GM12878 (cell line): ENCODE measurements at regions not wholly inside any gene's neighbourhood (a gene's known extent, or its start where the extent isn't known, plus 50 kb on each side); places are given as distances from the start of the nearest gene placed in this dataset.

Experiments
- ATAC-seq: fragments of 200-7000 bp; cut with Tn5 transposase; 3 replicates; pipeline ENCODE4 v1.9.1; 2020; ENCODE audit warnings: mild to moderate bottlenecking, moderate library complexity
- BruUV-seq: library from RNA; stranded (reverse); fragments of 400-500 nt; replicated peaks from 2 replicates; lab custom pipeline; 2021; lab: Mats Ljungman, UMichigan
- CTCF ChIA-PET: fragments of 300-600 bp; sonication (Branson Sonifier 250); formaldehyde crosslinking; extraction: SDS; loops from one replicate; lab custom pipeline; 2021; ENCODE audit warnings: inconsistent platforms; lab: Yijun Ruan, JAX
- POLR2A ChIA-PET: fragments of 350-600 bp; formaldehyde crosslinking; extraction: SDS; loops from one replicate; lab custom pipeline; 2021; ENCODE audit warnings: inconsistent platforms; lab: Charles Lee
- RAD21 ChIA-PET: fragments of 300-600 bp; sonication (Branson Sonifier 250); formaldehyde crosslinking; loops from one replicate; lab custom pipeline; 2023; ENCODE audit warnings: antibody characterized with exemption; ENCODE audit not compliant: unreplicated experiment; lab: Charles Lee
- SMC1A ChIA-PET: fragments of 300-600 bp; sonication (Branson Sonifier 250); formaldehyde crosslinking; loops from one replicate; lab custom pipeline; 2023; ENCODE audit not compliant: unreplicated experiment, uncharacterized antibody; lab: Charles Lee
- DNase-seq: peaks from one replicate; pipeline ENCODE4 v3.0.0-alpha.2; 2011; ENCODE audit warnings: low read depth, low spot score
- FAIRE-seq: peaks from 3 replicates; lab custom pipeline; 2011; peaks lifted over from hg19 to GRCh38; lab: Jason Lieb, UNC
- H2AFZ ChIP-seq: 2 replicates; pipeline ENCODE4 v1.6.0; 2011; ENCODE audit warnings: low read depth, low read length, control low read depth; ENCODE audit not compliant: control insufficient read depth
- H3K27ac ChIP-seq: 2 replicates; pipeline ENCODE4 v1.5.1; 2011; ENCODE audit warnings: control low read depth; ENCODE audit not compliant: control insufficient read depth, insufficient read depth
- H3K27me3 ChIP-seq, 2 experiments: replicated peaks in 1 of 2; 2 replicates each; pipeline versions ENCODE4 v1.6.0 to v1.6.1; 2011; ENCODE audit warnings: low read length in 1 of 2; ENCODE audit not compliant: control insufficient read depth in 2 of 2, insufficient read depth in 2 of 2
- H3K36me3 ChIP-seq, 2 experiments: 2 replicates each; pipeline ENCODE4 v1.5.1; 2011; ENCODE audit warnings: low read length in 1 of 2; ENCODE audit not compliant: control insufficient read depth in 2 of 2, insufficient read depth in 2 of 2
- H3K4me1 ChIP-seq: 2 replicates; pipeline ENCODE4 v1.6.1; 2011; ENCODE audit warnings: mild to moderate bottlenecking, low read length, moderate library complexity, mixed read lengths; ENCODE audit not compliant: control insufficient read depth, insufficient read depth
- H3K4me2 ChIP-seq: 2 replicates; pipeline ENCODE4 v1.6.0; 2011; ENCODE audit warnings: control low read depth; ENCODE audit not compliant: control insufficient read depth, insufficient read depth
- H3K4me3 ChIP-seq: fragments of 200-600 bp; sonication (generic); 2 replicates; pipeline ENCODE4 v1.5.1; 2016
- H3K79me2 ChIP-seq: 2 replicates; pipeline ENCODE4 v1.6.0; 2011; ENCODE audit warnings: low read length; ENCODE audit not compliant: control insufficient read depth, insufficient read depth
- H3K9ac ChIP-seq: 2 replicates; pipeline ENCODE4 v1.8.0; 2011; ENCODE audit warnings: low read length, control low read depth, mixed read lengths; ENCODE audit not compliant: control insufficient read depth, insufficient read depth
- H3K9me3 ChIP-seq: replicated peaks from 3 replicates; pipeline ENCODE4 v1.5.1; 2011; ENCODE audit warnings: mild to moderate bottlenecking, low read length; ENCODE audit not compliant: control insufficient read depth, insufficient read depth
- H4K20me1 ChIP-seq: 2 replicates; pipeline ENCODE4 v1.6.0; 2011; ENCODE audit not compliant: control insufficient read depth, insufficient read depth
- EGR1 ChIP-seq, 2 experiments: IDR thresholded peaks; 1 replicate in 1 of 2; 2 replicates in 1 of 2; pipeline ENCODE4 v1.6.1; 2011 to 2012; ENCODE audit warnings: low read depth in 2 of 2, low read length in 2 of 2, borderline replicate concordance in 1 of 2, mild to moderate bottlenecking in 1 of 2, moderate library complexity in 1 of 2
- EP300 ChIP-seq, 2 experiments: fragments of 150-350 bp in 1 of 2; IDR thresholded peaks; 2 replicates each; pipeline ENCODE4 v1.6.1; 2011 to 2012; ENCODE audit warnings: low read depth in 2 of 2, low read length in 2 of 2, borderline replicate concordance in 1 of 2, improper control_type of control experiment in 1 of 2, inconsistent platforms in 1 of 2; ENCODE audit not compliant: control insufficient read depth in 1 of 2
- ESRRA ChIP-seq: IDR thresholded peaks from 2 replicates; pipeline ENCODE4 v1.6.1; 2012; ENCODE audit warnings: mild to moderate bottlenecking, low read length, improper control_type of control experiment
- FOS ChIP-seq: IDR thresholded peaks from 3 replicates; pipeline ENCODE4 v1.6.1; 2011; ENCODE audit warnings: borderline replicate concordance; ENCODE audit not compliant: insufficient read length; ENCODE audit errors: extremely low read depth
- IRF3 ChIP-seq: fragments of 450-650 bp; IDR thresholded peaks from 2 replicates; pipeline ENCODE4 v1.6.1; 2014; ENCODE audit warnings: mild to moderate bottlenecking
- KLF5 ChIP-seq: fragments of 450-650 bp; IDR thresholded peaks from 2 replicates; pipeline ENCODE4 v1.6.1; 2014; ENCODE audit warnings: mild to moderate bottlenecking; ENCODE audit not compliant: partially characterized antibody
- NFYA ChIP-seq: IDR thresholded peaks from 2 replicates; pipeline ENCODE4 v1.6.1; 2011; ENCODE audit warnings: low read depth, mild to moderate bottlenecking, low read length, improper control_type of control experiment, borderline replicate concordance
- NRF1 ChIP-seq: conservative IDR thresholded peaks from 2 replicates; pipeline ENCODE4 v1.6.1; 2011; ENCODE audit warnings: mild to moderate bottlenecking, low read depth, low read length, improper control_type of control experiment
- PML ChIP-seq: IDR thresholded peaks from 2 replicates; pipeline ENCODE4 v1.6.1; 2012; ENCODE audit warnings: low read length, inconsistent platforms
- SMAD5 ChIP-seq: IDR thresholded peaks from 2 replicates; pipeline ENCODE4 v1.6.1; 2016; ENCODE audit warnings: antibody characterized with exemption, low read depth
- SREBF1 ChIP-seq: IDR thresholded peaks from 2 replicates; pipeline ENCODE4 v1.6.1; 2012; ENCODE audit warnings: mild to moderate bottlenecking, low read length
- STAT1 ChIP-seq: fragments of 450-650 bp; conservative IDR thresholded peaks from 2 replicates; pipeline ENCODE4 v1.6.1; 2014; ENCODE audit warnings: antibody characterized with exemption, mild to moderate bottlenecking
- WRNIP1 ChIP-seq: IDR thresholded peaks from 2 replicates; pipeline ENCODE4 v1.6.1; 2011; ENCODE audit warnings: low read depth, low read length, improper control_type of control experiment, borderline replicate concordance
- ZBTB4 ChIP-seq: fragments of 450-650 bp; formaldehyde crosslinking; IDR thresholded peaks from 2 replicates; pipeline ENCODE4 v1.4.0; 2022; ENCODE audit warnings: mild to moderate bottlenecking, moderate library complexity
- ZNF622 ChIP-seq: fragments of 450-650 bp; IDR thresholded peaks from 2 replicates; pipeline ENCODE4 v1.6.1; 2017; ENCODE audit warnings: mild to moderate bottlenecking, inconsistent platforms
- WGBS: methylation state at CpG from one replicate; pipeline ENCODE4 v1.1.6; 2016; ENCODE audit warnings: low lambda C conversion rate; ENCODE audit not compliant: insufficient replicate concordance, insufficient coverage; ENCODE audit errors: missing lambda C conversion rate; 5-methylcytosine and 5-hydroxymethylcytosine counted together
- in situ Hi-C: fragments of 300-500 bp; cut with MboI; formaldehyde crosslinking; loops from 9 replicates; pipeline ENCODE4 v1.14.3; 2018; ENCODE audit warnings: mixed read lengths
- intact Hi-C: fragments of 100-400 bp; cut with micrococcal nuclease; formaldehyde crosslinking; loops from one replicate; pipeline ENCODE4 v1.14.2; 2022; ENCODE audit not compliant: unreplicated experiment
- TF ChIP-seq, protein P1 (sequence below): fragments of 450-650 bp; IDR thresholded peaks from 2 replicates; pipeline ENCODE4 v1.6.1; 2017; ENCODE audit warnings: mild to moderate bottlenecking, moderate library complexity

- Histone ChIP-seq H3K27ac (no peak overlapping the region), H2AFZ (no peak overlapping the region), H3K9ac (no peak overlapping the region), H3K27me3 (0 out of 4 replicates have a peak, but pooled peaks cover 0 to 3% of the 10 kb centered on the region in 2 experiments), H3K36me3 (no peaks in the 10 kb centered on the region), H3K4me2 (no peak overlapping the region), H3K79me2 (no peaks in the 10 kb centered on the region), H4K20me1 (no peaks in the 10 kb centered on the region), H3K4me3 (no peak overlapping the region), H3K9me3 (no peaks in the 10 kb centered on the region), H3K4me1 (no peaks in the 10 kb centered on the region)
- FAIRE-seq, result no peak
- no TSS peak for BruUV-seq
- in situ Hi-C loops (no loop called here), intact Hi-C loops (no loop called here)
- CTCF ChIA-PET, result interaction anchor here (0.6 to 0.7 kb wide), 2 partner anchors 33 to 44 kb away, joined by 3 to 6 read pairs; no protein-coding TSS in a partner anchor
- DNase-seq, result no peak
- RAD21 ChIA-PET, result no interaction called here
- POLR2A ChIA-PET, result no interaction called here
- SMC1A ChIA-PET, result interaction anchor here (0.7 kb wide), 1 partner anchor 743 kb away, joined by 3 read pairs; no protein-coding TSS in a partner anchor
- no peak for ATAC-seq
- WGBS, result 25% methylated on average over 12 of the region's 12 CpGs
- TF ChIP-seq SREBF1 (no peak), EP300 (IDR thresholded peaks at IDR 0.05; ENCODE audit: borderline replicate concordance in 1 of 2, control insufficient read depth in 1 of 2, low read depth in 2 of 2, low read length in 2 of 2) (no peak), STAT1 (no peak), NFYA (no peak), ZBTB4 (CRISPR knock-in tag) (no peak), KLF5 (no peak), FOS (no peak), SMAD5 (no peak), EGR1 (IDR thresholded peaks at IDR 0.05; ENCODE audit: borderline replicate concordance in 1 of 2, low read depth in 2 of 2, low read length in 2 of 2) (no peak), ESRRA (no peak), ZNF622 (no peak), WRNIP1 (no peak), NRF1 (no peak), PML (no peak), IRF3 (no peak)
- TF ChIP-seq, protein P1, sequence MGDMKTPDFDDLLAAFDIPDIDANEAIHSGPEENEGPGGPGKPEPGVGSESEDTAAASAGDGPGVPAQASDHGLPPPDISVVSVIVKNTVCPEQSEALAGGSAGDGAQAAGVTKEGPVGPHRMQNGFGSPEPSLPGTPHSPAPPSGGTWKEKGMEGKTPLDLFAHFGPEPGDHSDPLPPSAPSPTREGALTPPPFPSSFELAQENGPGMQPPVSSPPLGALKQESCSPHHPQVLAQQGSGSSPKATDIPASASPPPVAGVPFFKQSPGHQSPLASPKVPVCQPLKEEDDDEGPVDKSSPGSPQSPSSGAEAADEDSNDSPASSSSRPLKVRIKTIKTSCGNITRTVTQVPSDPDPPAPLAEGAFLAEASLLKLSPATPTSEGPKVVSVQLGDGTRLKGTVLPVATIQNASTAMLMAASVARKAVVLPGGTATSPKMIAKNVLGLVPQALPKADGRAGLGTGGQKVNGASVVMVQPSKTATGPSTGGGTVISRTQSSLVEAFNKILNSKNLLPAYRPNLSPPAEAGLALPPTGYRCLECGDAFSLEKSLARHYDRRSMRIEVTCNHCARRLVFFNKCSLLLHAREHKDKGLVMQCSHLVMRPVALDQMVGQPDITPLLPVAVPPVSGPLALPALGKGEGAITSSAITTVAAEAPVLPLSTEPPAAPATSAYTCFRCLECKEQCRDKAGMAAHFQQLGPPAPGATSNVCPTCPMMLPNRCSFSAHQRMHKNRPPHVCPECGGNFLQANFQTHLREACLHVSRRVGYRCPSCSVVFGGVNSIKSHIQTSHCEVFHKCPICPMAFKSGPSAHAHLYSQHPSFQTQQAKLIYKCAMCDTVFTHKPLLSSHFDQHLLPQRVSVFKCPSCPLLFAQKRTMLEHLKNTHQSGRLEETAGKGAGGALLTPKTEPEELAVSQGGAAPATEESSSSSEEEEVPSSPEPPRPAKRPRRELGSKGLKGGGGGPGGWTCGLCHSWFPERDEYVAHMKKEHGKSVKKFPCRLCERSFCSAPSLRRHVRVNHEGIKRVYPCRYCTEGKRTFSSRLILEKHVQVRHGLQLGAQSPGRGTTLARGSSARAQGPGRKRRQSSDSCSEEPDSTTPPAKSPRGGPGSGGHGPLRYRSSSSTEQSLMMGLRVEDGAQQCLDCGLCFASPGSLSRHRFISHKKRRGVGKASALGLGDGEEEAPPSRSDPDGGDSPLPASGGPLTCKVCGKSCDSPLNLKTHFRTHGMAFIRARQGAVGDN, result no peak
Observed at GRCh38 chr4:166198516-166199310, 325.7 kb downstream of the TLL1 start.
